HG02884 (cell line): ENCODE measurements at regions not wholly inside any gene's neighbourhood (a gene's known extent, or its start where the extent isn't known, plus 50 kb on each side); places are given as distances from the start of the nearest gene placed in this dataset.
"Not testable (repeated sequence)": the region's sequence is repeated elsewhere in the genome, so short reads cannot be mapped to it uniquely, and the experiment has no call there.

Experiments used
- ATAC-seq: cut with Tn5 transposase; IDR thresholded peaks from one replicate; pipeline ENCODE4 v1.9.1; 2021; ENCODE audit warnings: mild to moderate bottlenecking, moderate library complexity; ENCODE audit not compliant: unreplicated experiment

DNA sequence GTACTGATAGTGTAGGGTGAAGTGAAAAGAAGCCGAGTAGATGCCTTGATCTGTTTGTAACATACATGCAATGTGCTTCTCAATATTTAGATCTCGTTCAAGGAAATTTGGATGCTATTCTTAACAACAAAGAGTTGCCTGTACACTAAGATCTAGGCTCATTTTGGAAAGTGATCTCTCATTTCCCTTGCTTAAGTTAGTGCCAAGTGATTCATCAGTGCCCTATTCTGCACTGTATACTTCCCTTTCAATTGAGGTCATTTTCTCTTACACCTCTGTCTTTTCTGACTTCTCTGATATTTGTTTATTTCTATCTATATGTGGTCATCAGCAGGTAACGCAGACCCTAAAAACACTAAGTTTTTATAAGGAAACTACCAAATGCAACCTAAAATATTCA is 528.6 kb upstream of the PTPRD start:
- no peak for ATAC-seq

DNA sequence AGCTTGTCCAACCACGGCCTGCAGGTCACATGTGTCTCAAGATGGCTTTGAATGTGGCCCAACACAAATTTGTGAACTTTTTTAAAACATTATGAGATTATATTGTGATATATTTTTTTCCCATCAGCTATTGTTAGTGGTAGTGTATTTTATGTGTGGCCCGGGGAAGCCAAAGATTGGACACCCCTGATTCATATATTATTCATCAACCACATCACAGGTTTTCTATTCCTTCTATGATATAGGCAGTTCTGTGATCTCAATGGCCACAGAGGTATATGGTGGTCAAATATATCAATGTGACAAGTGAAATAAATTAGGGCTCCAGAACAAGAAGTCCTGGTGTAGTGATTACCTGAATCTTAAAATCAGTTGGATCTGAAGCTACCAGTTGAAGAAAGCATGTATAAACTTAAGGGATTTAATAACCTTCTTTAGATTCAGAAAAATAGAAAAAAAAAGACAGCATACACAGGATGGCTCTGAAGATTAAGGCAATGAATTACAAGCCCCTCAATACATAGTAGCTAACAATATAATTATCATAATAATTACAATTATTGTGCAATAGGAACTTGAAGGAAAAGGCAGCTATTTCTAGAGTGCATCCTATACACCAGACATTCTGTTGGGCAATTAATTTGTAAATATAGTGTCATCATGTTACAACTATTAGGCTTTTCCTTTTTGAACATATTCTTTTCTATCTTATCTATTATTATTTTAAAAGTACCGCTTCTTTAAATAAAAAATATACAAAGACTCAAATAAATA is 530.4 kb upstream of the PTPRD start:
- ATAC-seq, result no peak

DNA sequence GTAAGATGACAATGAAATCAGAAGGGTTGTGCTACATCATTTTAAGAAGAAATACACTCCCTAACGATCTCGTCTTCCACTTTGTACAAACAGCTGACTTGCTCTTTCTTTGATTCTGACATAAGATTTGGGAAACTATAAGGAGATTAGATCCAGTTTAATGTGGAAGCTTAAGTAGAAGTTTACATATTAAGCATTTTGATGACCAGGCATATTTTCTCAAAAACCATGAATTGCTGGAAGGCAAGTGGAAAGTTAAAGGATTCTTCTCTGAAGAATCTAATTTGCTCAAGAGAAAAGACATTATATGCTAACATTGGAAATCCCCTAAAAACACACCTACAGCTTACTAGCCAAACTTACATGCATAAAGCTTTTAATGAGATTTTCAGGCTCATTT is 531.9 kb upstream of the PTPRD start:
- ATAC-seq, result no peak

DNA sequence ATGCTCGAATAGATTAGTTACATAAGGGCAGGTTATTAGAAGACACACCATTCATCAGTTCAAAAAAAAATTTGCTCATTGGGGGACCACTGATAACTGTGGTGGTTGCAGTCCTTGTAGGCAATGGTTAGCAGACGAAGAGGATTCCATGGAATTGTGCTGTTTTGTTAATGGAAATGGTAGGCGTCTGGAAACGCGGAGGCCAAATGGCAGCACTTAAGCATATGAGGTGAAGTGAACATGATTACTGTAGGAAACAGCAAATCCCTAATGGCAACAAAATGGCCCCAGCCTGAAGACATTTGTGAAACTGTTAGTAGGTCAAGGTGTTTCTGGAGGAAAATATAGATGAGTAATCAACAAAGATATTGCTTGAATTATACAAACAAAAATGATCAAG is 535.4 kb upstream of the PTPRD start:
- no peak for ATAC-seq

DNA sequence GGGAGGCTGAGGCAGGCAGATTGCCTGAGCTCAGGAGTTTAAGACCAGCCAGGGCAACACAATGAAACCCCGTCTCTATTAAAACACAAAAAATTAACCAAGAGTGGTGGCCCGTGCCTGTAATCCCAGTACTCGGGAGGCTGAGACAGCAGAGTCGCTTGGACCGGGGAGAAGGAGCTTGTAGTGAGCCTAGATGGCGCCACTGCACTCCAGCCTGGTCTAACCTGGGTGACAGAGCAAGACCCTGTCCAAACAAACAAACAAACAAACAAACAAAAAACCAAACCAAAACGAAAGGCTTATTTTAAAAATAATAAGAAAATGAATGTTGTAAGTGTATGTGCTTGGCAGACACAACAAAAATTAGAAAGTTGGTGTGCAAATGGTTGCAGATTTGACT is 536.3 kb upstream of the PTPRD start:
- ATAC-seq, result no peak

DNA sequence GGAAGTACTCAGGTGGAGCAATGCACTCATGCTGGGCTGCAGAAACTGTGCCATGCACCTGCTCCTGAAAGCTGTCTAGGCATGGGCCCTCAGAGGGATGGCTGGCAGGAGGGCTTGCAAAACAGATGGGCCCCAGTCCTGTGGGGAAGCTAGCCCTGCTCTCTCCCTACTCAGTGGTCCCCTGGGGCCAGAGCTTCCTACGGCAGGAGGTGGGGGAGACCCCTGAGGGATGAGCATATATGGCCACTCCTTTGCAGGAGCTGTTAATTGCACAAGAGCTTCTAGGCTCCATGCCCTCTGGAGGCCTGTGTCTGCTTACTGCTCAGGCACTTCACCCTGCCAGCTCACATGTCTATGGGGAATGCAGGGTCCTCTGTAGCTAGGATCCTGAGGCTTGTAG is 545.3 kb upstream of the PTPRD start:
- no peak for ATAC-seq

DNA sequence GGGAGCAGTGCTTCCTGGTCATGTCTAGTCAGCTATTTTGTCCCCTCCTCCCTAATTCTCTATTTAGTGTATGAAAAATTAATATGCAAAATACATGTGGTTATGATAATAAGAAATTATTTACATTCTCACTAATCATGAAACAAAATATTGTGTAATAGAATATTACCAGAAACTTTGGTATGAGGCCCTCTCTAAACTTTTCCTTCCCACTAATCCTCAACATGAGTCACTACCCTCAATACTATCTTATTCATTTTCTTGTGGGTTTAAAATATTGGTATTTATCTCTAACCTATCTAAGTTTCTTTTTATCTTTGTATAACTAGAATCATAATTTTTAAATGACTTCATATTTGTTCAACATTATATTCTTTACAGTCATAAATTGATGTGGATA is 545.9 kb upstream of the PTPRD start:
- no peak for ATAC-seq

DNA sequence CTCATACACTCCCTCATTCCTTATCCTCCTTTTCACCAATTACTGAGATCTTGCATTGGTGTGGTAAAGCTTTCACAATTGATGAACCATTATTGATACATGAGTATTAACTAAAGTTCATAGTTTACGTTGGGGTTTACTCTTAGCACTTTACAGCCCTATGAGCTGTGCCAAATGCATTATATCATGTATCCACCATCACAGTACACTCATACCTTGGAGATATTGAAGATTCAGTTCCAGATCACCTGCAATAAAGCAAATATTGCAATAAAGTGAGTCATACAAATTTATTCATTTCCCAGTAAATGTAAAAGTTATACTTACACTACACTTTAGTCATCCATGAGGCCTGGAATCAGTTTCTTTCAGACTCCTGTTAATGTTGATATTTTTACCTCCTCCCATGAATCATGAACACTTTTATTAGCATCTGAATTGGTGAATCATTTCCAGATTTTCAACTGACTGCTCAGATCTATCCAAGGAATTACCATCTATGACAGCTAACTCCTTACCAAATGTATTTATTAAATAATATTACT is 546.6 kb upstream of the PTPRD start:
- no peak for ATAC-seq

DNA sequence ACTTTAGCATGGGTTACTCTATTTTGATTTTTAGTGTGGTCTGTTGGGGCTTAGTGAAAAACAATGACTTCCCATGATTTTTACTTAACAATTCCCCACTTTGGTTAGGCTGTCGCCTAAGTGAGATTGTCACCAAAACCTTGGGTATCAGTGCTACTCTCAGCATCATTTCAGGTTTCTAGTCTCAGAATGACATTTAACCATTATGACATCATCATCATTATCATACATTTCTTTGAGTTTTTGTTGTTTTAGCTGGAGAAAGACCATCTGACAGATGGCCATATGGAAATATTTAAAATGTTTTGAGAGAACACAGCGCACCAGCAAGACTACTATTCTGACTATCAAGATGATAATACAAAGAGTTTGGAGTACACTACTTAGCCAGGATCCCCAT is 551.0 kb upstream of the PTPRD start:
- ATAC-seq, result no peak

DNA sequence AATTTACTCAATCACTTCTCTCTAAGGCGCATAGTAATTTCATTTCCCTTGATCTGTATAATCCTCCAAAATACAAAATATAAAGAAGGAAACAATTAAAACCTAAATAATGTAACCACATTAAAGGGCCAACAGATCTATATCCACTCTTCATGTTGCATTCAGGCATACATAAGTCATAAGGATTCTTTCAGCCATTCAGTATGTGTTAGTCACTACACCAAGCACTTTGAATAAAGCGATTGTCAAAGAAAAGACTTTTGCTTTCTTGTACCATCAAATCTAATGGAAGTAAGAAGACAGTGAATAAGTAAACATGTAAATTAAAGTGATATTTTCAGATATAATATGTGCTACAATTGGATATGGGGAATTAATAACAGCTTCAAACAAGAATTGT is 569.2 kb upstream of the PTPRD start:
- ATAC-seq, result no peak

DNA sequence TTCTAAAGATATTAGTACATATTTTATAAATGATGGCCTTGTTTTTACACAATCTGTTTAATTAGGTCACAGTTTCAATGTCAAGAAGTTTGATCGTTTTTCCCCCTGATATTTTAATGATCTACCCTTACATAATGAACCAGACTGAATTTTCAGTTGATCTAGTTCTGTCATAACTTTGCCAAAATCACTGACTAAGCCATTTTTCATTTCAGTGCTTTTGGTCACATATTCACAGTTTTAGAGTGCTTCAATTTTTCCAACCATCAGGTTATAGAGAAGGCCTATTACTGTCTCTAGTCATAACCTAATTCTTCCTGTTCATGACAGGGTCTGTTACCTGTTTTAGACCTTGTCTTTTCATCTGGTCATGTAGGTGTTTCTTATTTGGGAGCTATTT is 577.9 kb upstream of the PTPRD start:
- no peak for ATAC-seq

DNA sequence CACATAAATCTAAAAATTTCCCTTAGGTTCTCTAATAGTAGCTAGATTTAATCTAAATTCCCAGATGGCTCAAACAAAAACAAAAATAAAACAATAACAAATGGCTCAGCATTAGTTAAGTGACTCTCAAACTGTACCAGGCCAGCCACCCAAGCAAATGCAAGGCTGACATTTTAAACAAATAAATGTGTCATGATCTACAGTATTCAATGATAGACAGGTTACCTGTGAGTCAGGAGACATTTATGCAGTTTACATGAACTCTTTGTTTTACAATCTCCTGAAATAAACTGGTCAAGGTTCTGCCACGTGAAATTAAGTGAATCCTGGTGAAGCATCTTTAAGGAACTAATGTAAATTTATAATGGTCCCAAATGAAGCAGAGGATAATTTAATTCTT is 580.2 kb upstream of the PTPRD start:
- ATAC-seq, result no peak

DNA sequence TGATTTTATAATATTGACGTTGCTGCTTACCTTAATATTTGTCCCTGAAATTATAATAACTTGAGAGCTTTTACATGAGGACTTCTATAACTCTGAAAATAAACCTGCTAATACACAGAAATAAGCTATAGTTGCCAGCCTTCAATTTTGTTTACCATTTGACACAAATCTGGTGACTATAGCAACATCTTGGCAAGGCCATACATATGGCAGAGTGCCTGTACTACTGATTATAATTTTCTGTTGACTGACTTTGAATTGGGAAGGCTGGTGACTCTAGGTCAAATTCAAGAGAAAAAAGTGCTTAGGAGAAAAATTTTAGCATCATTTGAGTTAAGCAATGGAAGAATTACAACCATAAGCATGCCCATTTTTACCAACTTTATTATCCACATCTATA is 581.4 kb upstream of the PTPRD start:
- ATAC-seq, result no peak

DNA sequence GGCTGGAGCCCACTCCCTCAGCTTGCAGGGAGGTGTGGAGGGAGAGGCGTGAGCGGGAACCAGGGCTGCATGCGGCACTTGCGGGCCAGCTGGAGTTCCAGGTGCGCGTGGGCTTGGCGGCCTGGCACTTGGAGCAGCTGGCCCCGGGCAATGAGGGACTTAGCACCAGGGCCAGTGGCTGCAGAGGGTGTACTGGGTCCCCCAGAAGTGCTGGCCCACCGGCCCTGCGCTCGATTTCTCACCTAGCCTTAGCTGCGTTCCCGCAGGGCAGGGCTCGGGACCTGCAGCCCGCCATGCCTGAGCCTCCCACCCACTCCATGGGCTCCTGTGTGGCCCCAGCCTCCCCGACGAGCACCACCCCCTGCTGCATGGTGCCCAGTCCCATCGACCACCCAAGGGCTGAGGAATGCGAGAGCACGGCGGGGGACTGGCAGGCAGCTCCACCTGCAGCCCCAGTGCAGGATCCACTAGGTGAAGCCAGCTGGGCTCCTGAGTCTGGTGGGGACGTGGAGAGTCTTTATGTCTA is 584.1 kb upstream of the PTPRD start:
- ATAC-seq, result not testable (repeated sequence)

DNA sequence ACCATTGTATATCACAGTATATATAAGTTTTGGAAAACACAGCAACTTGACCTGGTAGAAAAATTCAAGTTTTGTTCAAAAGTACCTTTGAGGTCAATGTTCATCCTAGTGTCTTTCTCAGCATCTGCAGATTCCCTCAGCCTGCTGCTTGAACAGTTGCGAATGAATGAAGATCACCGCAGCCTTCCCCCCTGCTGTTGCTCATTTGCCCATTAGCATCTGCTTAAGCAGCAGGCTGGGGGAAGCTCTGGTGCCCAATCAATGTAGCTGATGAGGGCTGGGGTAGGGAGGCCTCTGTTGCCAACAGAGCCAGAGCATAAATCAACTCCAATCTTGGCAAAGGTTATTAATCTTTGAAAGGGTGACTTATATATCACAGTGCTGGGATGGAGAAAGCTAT is 586.5 kb upstream of the PTPRD start:
- no peak for ATAC-seq

DNA sequence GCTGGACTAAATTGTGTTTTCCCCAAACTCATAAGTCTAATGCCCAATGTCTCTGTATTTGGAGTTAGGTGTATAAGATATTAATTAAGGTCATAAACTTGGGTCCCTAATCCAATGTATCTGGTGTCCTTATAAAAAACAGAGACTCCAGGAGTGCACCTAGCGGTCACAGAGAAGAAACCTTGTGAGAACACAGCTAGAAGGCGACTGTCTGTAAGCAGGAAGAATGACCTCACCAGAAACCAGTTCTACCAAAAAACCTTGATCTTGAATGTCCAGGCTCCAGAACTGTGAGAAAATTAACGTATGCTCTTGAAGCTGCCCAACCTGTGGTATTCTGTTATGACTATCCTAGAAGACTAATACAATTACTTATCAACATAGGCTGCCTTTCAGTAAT is 591.7 kb upstream of the PTPRD start:
- ATAC-seq, result no peak

DNA sequence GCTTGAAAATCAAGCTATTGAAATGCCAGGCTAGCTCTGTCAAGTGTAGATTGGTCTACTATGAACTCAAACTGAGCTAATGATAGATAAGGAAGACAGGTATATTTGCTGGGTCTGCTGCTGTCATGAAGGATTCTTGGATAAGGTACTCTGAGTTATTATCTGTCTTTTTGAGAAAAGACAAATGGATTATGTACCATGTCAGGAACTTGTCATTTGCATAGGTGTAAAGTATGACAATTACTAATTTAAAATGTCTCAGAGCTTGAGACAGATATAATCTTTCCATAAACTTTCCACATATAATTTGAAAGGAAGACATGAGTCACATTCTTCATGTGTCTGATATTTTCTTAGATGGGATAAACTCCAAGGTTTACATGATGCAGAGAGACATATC is 594.1 kb upstream of the PTPRD start:
- ATAC-seq, result no peak

DNA sequence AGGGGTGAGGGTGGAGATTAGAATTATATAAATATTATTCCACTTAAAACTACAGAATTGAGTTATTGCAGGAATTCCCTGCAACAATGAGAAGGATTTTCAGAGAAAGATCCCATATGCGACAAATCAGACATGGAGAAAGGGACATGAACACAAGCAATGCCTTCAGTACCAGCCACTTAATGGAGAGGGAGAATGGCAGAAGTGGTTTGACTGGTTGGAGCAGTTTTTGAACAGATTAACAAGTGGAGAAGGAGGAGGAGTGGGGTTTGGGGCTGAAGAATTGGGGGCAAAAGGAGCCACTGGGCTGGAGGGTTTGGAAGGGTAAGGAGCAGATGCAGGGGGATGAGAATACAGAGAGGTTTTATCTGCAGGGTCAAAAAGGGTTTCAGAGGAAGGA is 620.9 kb upstream of the PTPRD start:
- no peak for ATAC-seq

DNA sequence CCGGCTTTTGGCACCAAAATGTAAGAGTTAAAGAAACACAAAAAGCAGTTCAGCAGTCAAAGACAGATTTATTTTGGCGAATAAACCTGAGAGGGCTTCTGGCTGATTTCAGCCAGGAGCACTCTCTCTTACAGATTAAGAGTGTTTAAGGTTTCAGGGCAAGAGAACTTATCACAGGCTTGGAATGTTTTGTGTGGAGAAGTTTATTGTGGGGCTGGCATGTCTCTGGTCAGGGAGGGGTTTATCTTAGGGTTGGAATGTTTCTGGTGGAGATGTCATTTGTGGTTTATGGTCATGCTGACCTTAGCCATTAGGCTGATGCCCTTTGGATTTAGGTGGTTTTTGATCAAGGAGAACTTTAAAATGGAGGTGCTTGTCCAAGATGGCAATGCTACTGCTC is 622.3 kb upstream of the PTPRD start:
- ATAC-seq, result no peak

DNA sequence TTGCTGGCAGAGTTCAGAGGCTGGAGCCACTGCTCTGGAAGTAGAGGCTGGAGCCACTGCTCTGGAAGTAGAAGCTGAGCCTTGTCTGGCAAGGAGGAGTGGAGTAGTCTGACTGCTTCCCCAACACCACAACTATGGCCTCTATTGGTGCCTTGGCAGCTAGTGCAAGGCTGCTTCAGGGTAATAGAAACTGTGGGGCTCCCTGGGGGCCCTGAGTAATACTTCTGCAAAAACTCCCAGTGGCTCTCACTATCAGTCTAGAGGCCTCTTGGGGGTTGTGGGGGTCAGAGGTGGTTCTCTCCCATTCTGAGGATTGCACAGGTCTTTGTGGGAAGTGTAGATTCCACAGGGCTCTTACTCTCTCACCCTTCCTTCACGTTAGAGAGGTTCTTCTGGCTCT is 629.0 kb upstream of the PTPRD start:
- ATAC-seq, result no peak

DNA sequence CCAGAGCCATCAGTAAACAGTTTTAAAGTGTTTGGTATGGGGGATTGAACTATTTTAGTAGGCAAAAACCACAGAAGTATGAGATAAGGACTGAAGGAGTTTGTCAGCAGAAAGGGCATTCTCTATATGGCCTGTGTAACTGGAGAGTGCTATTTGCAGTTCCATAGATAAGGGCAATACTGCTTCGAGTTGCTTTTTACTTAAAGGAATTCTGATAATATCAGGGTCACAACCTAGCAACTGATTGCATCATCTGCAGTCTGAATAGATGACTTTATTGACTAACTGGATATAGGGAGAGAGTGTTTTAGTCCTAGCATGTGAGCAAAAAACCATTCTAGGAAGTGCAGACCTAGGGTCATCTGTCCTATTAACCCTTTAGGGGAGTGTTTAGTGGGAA is 645.2 kb upstream of the PTPRD start:
- ATAC-seq, result no peak

DNA sequence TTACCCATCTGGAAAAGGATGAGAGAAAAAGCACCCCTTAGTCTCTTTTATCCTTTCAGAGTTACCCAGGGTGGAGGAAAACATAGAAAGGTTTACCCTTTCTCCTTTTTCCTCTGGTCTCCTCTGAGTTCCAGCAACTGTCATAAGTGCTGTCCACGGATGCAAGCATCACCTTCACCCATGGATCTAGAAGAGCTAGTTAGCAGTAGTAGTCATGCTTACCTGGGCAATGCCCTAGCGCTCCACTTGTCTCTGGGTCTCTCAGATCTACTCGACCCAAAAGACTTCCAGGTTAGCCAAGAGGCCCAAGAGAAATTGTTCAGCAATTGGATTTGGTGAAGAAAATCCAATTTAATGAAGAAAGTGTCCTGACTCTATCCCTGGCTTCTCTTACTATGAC is 656.2 kb upstream of the PTPRD start:
- no peak for ATAC-seq

DNA sequence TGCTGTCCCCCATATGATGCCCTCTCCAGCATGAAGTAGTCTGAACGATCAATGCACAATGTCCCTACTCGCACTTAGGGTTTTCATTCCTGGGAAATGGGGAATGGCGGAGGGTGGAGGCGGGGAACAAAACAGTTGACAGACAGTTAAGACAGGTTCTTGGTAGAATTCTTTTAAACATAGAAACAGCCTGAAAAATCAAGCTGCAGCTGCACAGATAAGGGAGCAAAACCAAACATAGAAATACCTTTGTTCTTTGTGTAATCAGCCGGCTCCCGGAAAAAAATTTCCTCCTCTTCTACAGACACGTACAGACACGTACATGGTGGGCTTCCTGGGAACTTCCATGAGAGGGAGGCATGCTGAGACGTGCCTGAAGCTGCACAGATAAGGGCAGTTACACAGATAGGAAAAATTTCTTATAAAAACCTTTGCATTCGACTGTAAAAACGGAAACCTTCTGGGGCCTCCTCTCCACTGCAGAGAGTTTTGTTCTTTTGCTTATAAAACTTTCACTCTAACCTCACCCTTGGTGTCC is 662.4 kb upstream of the PTPRD start:
- no peak for ATAC-seq
